SH-SY5Y (cell line): ENCODE measurements at regions not wholly inside any gene's neighbourhood (a gene's known extent, or its start where the extent isn't known, plus 50 kb on each side); places are given as distances from the start of the nearest gene placed in this dataset.
A peak's percentile ranks its signal among the peaks of the same experiment; 100 is the strongest.

ENCODE experiments used
- GATA2 ChIP-seq: IDR thresholded peaks from 2 replicates; pipeline ENCODE4 v1.6.1; 2011; ENCODE audit warnings: mild to moderate bottlenecking, low read depth, low read length
- GATA3 ChIP-seq: IDR thresholded peaks from 2 replicates; pipeline ENCODE4 v1.6.1; 2011; ENCODE audit warnings: low read depth, mild to moderate bottlenecking, low read length, moderate library complexity

GRCh38 chr20:16678779-16679178, 51.0 kb upstream of the SNRPB2 start:
- TF ChIP-seq GATA2, result no peak
- TF ChIP-seq GATA3, result no peak

GRCh38 chr20:16676891-16677290, 52.9 kb upstream of the SNRPB2 start:
- TF ChIP-seq GATA3, result no peak
- no peak for TF ChIP-seq GATA2

- TF ChIP-seq GATA2 (no peak), GATA3 (no peak)
These were observed 54.7 kb upstream of the SNRPB2 start for GRCh38 chr20:16675001-16675564.

GRCh38 chr20:16674243-16674642, 55.6 kb upstream of the SNRPB2 start:
- TF ChIP-seq GATA3, result no peak
- TF ChIP-seq GATA2, result no peak

- no peak for TF ChIP-seq GATA2
- no peak for TF ChIP-seq GATA3
These were observed 57.5 kb upstream of the SNRPB2 start for GRCh38 chr20:16672299-16672698.

- TF ChIP-seq GATA3 (peak; percentile 66), GATA2 (peak; percentile 60; the same call in 1 of the 2 replicates)
These were observed 58.1 kb upstream of the SNRPB2 start for GRCh38 chr20:16671753-16672152.

GRCh38 chr20:16666272-16666671, 63.6 kb upstream of the SNRPB2 start:
- TF ChIP-seq GATA2 (no peak), GATA3 (no peak)

GRCh38 chr20:16664020-16664419, 65.8 kb upstream of the SNRPB2 start:
- TF ChIP-seq GATA3 (no peak), GATA2 (no peak)

GRCh38 chr20:16662467-16662866, 67.4 kb upstream of the SNRPB2 start:
- TF ChIP-seq GATA3, result no peak

GRCh38 chr20:16661756-16662155, 68.1 kb upstream of the SNRPB2 start:
- TF ChIP-seq GATA3 (no peak), GATA2 (no peak)

- 0 out of 2 replicates have a peak, but pooled peaks have one; percentile 62 for TF ChIP-seq GATA3
- TF ChIP-seq GATA2, result no peak
These were observed 74.8 kb upstream of the SNRPB2 start for GRCh38 chr20:16654858-16655535.

- TF ChIP-seq GATA2 (no peak), GATA3 (no peak)
These were observed 76.6 kb upstream of the SNRPB2 start for GRCh38 chr20:16653266-16653665.

- peak; percentile 86; the same call in 1 of the 2 replicates for TF ChIP-seq GATA3
- peak; percentile 91 for TF ChIP-seq GATA2
These were observed 74.8 kb upstream of the KIF16B start for GRCh38 chr20:16647875-16648597.

- no peak for TF ChIP-seq GATA2
- no peak for TF ChIP-seq GATA3
These were observed 68.3 kb upstream of the KIF16B start for GRCh38 chr20:16641511-16642023.
